SU-DHL-6 (cell line): ENCODE measurements at regions not wholly inside any gene's neighbourhood (a gene's known extent, or its start where the extent isn't known, plus 50 kb on each side); places are given as distances from the start of the nearest gene placed in this dataset.

Experiments
- CTCF ChIP-seq: fragments of 200-600 bp; sonication (generic); IDR thresholded peaks from one replicate; pipeline ENCODE4 v1.5.1; 2017; ENCODE audit warnings: antibody characterized with exemption, mild to moderate bottlenecking, low read length, moderate library complexity; ENCODE audit not compliant: insufficient read depth, poor library complexity, severe bottlenecking
- EZH2phosphoT487 ChIP-seq: fragments of 200-600 bp; sonication (generic), shearing (Covaris generic); conservative IDR thresholded peaks from 2 replicates; pipeline ENCODE4 v1.6.1; 2018; ENCODE audit warnings: mild to moderate bottlenecking, antibody characterized with exemption, low read length, moderate library complexity, mixed read lengths

GRCh38 chr3:101944308-101944707 is 95.0 kb downstream of the NFKBIZ start:
- TF ChIP-seq CTCF, result no peak
- TF ChIP-seq EZH2phosphoT487, result no peak
